Right atrium auricular region (tissue), 2 donors: ENCODE measurements at regions not wholly inside any gene's neighbourhood (a gene's known extent, or its start where the extent isn't known, plus 50 kb on each side); places are given as distances from the start of the nearest gene placed in this dataset.

Experiments
- DNase-seq: peaks from one replicate; pipeline ENCODE4 v3.0.0-alpha.2; 2019; ENCODE audit warnings: low spot score
- H3K27ac ChIP-seq, 2 donors: fragments of 200-600 bp; sonication (generic); 1 replicate in 1 of 2; 2 replicates in 1 of 2; pipeline ENCODE4 v1.5.1; 2016 to 2019
- H3K27me3 ChIP-seq, 2 donors: fragments of 200-600 bp; sonication (generic); one replicate each; pipeline versions ENCODE4 v1.5.1 to v1.6.0; 2017 to 2019
- H3K36me3 ChIP-seq: fragments of 200-600 bp; sonication (generic); one replicate; pipeline ENCODE4 v1.5.1; 2016
- H3K4me1 ChIP-seq, 2 donors: fragments of 200-600 bp; sonication (generic); one replicate each; pipeline versions ENCODE4 v1.5.1 to v1.6.0; 2017 to 2019
- H3K4me3 ChIP-seq, 2 donors: fragments of 200-600 bp; sonication (generic); 1 replicate in 1 of 2; 2 replicates in 1 of 2; pipeline ENCODE4 v1.5.1; 2017 to 2019; ENCODE audit warnings: mild to moderate bottlenecking in 1 of 2, moderate library complexity in 1 of 2
- H3K9me3 ChIP-seq, 2 donors: fragments of 200-600 bp; sonication (generic); one replicate each; pipeline ENCODE4 v1.5.1; 2019
- TF ChIP-seq, protein P1 (sequence below), 2 donors: fragments of 200-600 bp; sonication (generic); IDR thresholded peaks; one replicate each; pipeline ENCODE4 v1.5.1; 2019; ENCODE audit warnings: antibody characterized with exemption in 2 of 2

DNA sequence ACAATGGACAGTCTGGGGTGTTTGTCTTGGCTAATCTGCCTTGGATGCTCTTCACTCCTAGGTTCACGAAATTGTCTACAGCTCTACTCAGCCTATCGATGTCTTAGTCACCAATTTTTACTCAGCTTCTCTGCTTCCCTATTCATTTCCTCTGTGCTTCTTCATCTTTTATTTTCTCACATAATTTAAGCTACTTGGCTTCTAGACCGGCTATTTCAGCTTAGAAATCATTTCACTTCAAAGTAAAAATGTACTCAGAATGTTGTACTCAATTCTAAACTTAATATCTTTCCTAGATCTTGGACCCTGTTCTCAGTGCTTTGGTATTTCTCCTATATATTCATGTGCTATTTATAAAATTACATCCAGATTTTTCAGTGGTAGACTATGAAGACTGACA, 430.0 kb upstream of the FTMT start:
- no peak for DNase-seq
- TF ChIP-seq, protein P1, sequence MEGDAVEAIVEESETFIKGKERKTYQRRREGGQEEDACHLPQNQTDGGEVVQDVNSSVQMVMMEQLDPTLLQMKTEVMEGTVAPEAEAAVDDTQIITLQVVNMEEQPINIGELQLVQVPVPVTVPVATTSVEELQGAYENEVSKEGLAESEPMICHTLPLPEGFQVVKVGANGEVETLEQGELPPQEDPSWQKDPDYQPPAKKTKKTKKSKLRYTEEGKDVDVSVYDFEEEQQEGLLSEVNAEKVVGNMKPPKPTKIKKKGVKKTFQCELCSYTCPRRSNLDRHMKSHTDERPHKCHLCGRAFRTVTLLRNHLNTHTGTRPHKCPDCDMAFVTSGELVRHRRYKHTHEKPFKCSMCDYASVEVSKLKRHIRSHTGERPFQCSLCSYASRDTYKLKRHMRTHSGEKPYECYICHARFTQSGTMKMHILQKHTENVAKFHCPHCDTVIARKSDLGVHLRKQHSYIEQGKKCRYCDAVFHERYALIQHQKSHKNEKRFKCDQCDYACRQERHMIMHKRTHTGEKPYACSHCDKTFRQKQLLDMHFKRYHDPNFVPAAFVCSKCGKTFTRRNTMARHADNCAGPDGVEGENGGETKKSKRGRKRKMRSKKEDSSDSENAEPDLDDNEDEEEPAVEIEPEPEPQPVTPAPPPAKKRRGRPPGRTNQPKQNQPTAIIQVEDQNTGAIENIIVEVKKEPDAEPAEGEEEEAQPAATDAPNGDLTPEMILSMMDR (IDR thresholded peaks at IDR 0.05): no peak
- no peaks in the 10 kb centered on the region for H3K4me1 ChIP-seq
- no peaks in the 10 kb centered on the region for H3K27me3 ChIP-seq
- no peak overlapping the region for H3K27ac ChIP-seq
- H3K9me3 ChIP-seq: no peaks in the 10 kb centered on the region
- H3K36me3 ChIP-seq: no peaks in the 10 kb centered on the region
- H3K4me3 ChIP-seq: no peak overlapping the region

DNA sequence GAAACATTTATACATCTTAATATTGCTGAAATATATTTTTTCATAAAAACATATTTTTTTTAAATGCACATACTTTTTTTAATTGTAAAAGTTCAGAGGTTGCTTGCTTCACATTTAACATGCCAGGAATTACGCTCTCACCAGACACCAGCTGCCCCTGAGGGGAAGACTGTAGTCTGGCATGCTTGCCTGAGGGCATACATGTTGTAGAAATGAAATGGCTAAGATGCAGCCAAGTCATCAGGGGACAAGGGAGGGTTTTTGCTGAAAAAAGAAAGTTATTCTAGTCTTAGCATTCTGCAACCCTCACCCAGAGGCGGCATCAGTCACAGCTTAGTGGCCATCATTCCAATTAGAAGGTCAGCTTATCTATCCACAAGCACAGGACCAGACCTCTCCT, 426.7 kb upstream of the FTMT start:
- no peak overlapping the region for H3K27ac ChIP-seq
- DNase-seq: no peak
- TF ChIP-seq, protein P1 (IDR thresholded peaks at IDR 0.05): no peak
- H3K4me3 ChIP-seq: no peak overlapping the region
- H3K36me3 ChIP-seq: no peaks in the 10 kb centered on the region
- H3K4me1 ChIP-seq: no peaks in the 10 kb centered on the region
- H3K9me3 ChIP-seq: no peaks in the 10 kb centered on the region
- no peaks in the 10 kb centered on the region for H3K27me3 ChIP-seq

DNA sequence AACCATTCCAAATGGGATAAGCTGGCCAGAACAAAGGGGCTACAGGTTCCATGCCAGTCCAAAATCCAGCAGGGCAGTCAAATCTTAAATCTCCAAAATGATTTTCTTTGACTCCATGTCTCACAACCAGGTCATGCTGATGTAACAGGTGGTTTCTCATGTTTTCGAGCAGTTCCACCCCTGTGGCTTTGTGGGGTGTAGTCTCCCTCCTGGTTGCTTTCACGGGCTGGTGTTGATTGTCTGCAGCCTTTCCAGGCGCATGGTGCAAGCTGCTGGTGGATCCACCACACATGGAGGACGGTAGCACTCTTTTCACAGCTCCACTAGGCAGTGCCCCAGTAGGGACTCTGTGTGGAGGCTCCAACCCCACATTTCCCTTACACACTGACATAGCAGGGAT, 425.5 kb upstream of the FTMT start:
- H3K27ac ChIP-seq: no peak overlapping the region
- no peaks in the 10 kb centered on the region for H3K36me3 ChIP-seq
- H3K4me3 ChIP-seq: no peak overlapping the region
- no peaks in the 10 kb centered on the region for H3K9me3 ChIP-seq
- no peaks in the 10 kb centered on the region for H3K4me1 ChIP-seq
- no peaks in the 10 kb centered on the region for H3K27me3 ChIP-seq
- TF ChIP-seq, protein P1 (IDR thresholded peaks at IDR 0.05): no peak
- DNase-seq: no peak

GRCh38 chr5:121429761-121430160, 421.9 kb upstream of the FTMT start:
- no peak for DNase-seq
- TF ChIP-seq, protein P1 (IDR thresholded peaks at IDR 0.05): no peak
- no peaks in the 10 kb centered on the region for H3K9me3 ChIP-seq
- H3K27me3 ChIP-seq: no peaks in the 10 kb centered on the region
- no peaks in the 10 kb centered on the region for H3K36me3 ChIP-seq
- H3K4me3 ChIP-seq: no peak overlapping the region
- no peak overlapping the region for H3K27ac ChIP-seq
- H3K4me1 ChIP-seq: no peaks in the 10 kb centered on the region

- no peaks in the 10 kb centered on the region for H3K9me3 ChIP-seq
- no peaks in the 10 kb centered on the region for H3K4me1 ChIP-seq
- TF ChIP-seq, protein P1 (IDR thresholded peaks at IDR 0.05): no peak
- H3K27me3 ChIP-seq: no peaks in the 10 kb centered on the region
- H3K36me3 ChIP-seq: no peaks in the 10 kb centered on the region
- H3K4me3 ChIP-seq: no peak overlapping the region
- no peak overlapping the region for H3K27ac ChIP-seq
- no peak for DNase-seq
Measured at GRCh38 chr5:121430538-121430937, 421.1 kb upstream of the FTMT start.

GRCh38 chr5:121445511-121445910, 406.2 kb upstream of the FTMT start:
- H3K4me1 ChIP-seq: no peaks in the 10 kb centered on the region
- H3K36me3 ChIP-seq: no peaks in the 10 kb centered on the region
- H3K9me3 ChIP-seq: no peaks in the 10 kb centered on the region
- no peak overlapping the region for H3K27ac ChIP-seq
- H3K4me3 ChIP-seq: no peak overlapping the region
- DNase-seq: no peak
- TF ChIP-seq, protein P1 (IDR thresholded peaks at IDR 0.05): no peak
- no peaks in the 10 kb centered on the region for H3K27me3 ChIP-seq
